MM.1S (cell line): ENCODE measurements at regions not wholly inside any gene's neighbourhood (a gene's known extent, or its start where the extent isn't known, plus 50 kb on each side); places are given as distances from the start of the nearest gene placed in this dataset.

Source experiments
- CTCF ChIP-seq: fragments of 300-600 bp; sonication (generic); IDR thresholded peaks from 2 replicates; pipeline ENCODE4 v1.5.1; 2016; ENCODE audit warnings: antibody characterized with exemption, low read length, mixed read lengths
- EZH2phosphoT487 ChIP-seq: fragments of 300-600 bp; sonication (generic); IDR thresholded peaks from 2 replicates; pipeline ENCODE4 v1.6.1; 2018; ENCODE audit warnings: antibody characterized with exemption, low read length

DNA sequence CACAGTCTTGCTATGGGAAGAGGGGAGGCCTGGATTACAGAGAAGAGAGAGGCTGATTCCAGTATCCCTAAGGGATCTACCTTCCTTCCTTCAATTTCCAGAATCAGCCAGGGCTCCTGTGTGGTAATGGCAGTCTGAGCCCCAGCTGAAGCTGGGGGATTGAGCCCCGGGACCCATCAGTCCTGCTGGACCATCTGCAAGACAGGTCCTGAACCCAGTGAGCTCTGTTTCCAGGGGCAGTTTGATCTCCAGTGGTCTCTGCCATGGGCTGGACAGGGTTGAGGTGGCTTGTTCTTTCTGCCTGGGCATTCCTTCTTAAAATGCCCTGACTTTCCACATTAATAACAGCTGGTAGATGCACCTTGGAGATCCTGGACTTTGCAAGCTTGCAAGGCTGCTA is 685.2 kb downstream of the TBL1XR1 start:
- TF ChIP-seq EZH2phosphoT487: no peak
- no peak for TF ChIP-seq CTCF
